ENCODE measurements at regions not wholly inside any gene's neighbourhood (a gene's known extent, or its start where the extent isn't known, plus 50 kb on each side); places are given as distances from the start of the nearest gene placed in this dataset.
A peak's percentile ranks its signal among the peaks of the same experiment; 100 is the strongest.

DNA sequence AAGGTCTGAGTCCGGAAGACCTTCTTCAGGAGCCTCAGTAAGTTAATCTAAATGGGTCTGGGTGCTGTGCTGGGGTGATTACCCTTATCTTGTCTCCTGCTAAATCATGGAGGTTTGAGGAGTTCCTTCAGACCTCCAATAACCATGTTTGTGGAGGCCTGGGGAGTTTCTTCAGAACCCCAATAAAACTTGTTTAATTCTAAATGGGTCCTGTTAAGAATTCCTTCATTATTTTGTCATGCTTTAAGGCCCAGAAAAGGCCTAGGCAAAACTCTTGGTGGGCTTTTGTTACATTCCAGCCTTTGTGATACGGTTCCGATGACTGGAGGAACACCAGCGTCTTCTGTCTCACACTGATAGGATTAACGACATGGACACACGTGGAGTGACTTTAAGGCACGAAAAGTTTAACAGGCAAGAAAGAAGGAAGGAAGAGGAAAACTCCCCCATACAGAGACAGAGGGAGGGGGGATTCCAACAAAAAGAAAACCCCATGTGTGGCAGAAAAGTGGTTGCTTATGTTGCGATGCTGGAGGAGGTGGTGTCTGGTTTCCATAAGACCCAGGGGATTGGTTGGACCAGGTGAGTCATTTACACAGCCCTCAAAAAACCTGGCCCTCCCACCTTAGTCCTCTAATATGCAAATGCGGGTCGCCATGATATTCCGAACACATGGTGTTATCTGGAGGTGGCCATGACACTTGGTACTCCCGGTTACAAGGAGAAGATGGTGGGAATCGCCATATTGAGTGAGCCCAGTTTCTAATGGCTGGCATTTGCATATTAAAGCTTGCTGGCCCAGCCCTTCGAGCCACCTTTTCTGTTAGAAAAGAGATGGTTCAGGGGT is 72.6 kb upstream of the MFGE8 start:
- Histone ChIP-seq H3K27me3 (ENCODE audit: control insufficient read depth, insufficient read depth) (no peaks in the 10 kb centered on the region), H3K4me3 (ENCODE audit: low read length) (no peak overlapping the region), H3K9me3 (ENCODE audit: control insufficient read depth, low read length) (no peaks in the 10 kb centered on the region), H3K27ac (ENCODE audit: low read length) (no peak overlapping the region), H3K4me1 (ENCODE audit: control insufficient read depth, insufficient read depth, low read length) (peaks cover 3% of the 10 kb centered on the region)
- WGBS, result 75% methylated on average over 14 of the region's 14 CpGs
- DNase-seq (no peak), ATAC-seq (no peak)
- intact Hi-C loops (cut with DNase I), result no loop called here

DNA sequence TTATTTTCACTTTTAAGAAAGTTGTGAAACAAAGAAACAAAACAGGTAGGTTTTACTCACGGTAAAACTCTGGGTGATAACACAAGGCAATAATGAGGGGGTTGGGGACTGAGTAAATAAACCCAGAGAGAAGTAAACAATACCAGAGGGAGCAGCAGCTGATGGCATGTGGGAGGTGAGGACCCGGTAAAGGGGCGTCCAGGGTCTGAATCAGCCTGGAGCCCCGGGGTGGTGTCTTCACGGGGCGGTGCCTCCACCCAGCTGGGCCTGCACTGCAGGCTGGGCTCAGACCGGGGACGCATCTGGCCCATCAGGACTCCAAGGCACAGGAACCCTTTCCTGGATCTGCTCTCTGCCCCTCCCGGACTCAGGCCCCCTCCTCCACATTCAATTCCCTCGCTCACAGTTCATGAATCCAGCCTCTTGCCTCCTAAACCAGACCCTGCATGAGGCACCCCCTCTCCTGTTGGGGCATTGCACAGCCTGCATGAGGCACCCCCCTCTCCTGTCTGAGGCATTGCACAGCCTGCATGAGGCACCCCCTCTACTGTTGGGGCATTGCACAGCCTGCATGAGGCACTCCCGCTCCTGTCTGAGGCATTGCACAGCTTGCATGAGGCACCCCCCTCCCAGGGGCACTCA is 73.9 kb upstream of the MFGE8 start:
- Histone ChIP-seq H3K27me3 (ENCODE audit: control insufficient read depth, insufficient read depth) (no peaks in the 10 kb centered on the region), H3K9me3 (ENCODE audit: control insufficient read depth, low read length) (no peaks in the 10 kb centered on the region), H3K4me3 (ENCODE audit: low read length) (no peak overlapping the region), H3K27ac (ENCODE audit: low read length) (no peak overlapping the region), H3K4me1 (ENCODE audit: control insufficient read depth, insufficient read depth, low read length) (peaks cover 3% of the 10 kb centered on the region)
- WGBS, result 75% methylated on average over 11 of the region's 11 CpGs
- DNase-seq (no peak), ATAC-seq (no peak)
- intact Hi-C loops (cut with DNase I), result no loop called here

- ATAC-seq, result no peak
- Histone ChIP-seq H3K27me3 (ENCODE audit: control insufficient read depth, insufficient read depth) (no peaks in the 10 kb centered on the region), H3K27ac (ENCODE audit: low read length) (no peak overlapping the region), H3K9me3 (ENCODE audit: control insufficient read depth, low read length) (no peaks in the 10 kb centered on the region), H3K4me3 (ENCODE audit: low read length) (no peak overlapping the region), H3K4me1 (ENCODE audit: control insufficient read depth, insufficient read depth, low read length) (peaks cover 3% of the 10 kb centered on the region)
- intact Hi-C loops (cut with DNase I), result no loop called here
- 66% methylated on average over 7 of the region's 7 CpGs for WGBS
- no peak for DNase-seq
Observed at GRCh38 chr15:88987591-88987933, 74.4 kb upstream of the MFGE8 start.

GRCh38 chr15:88987934-88988671 is 74.9 kb upstream of the MFGE8 start:
- intact Hi-C loops (cut with DNase I), result no loop called here
- H3K27ac ChIP-seq (ENCODE audit: low read length), result no peak overlapping the region
- no peak for ATAC-seq
- 44% methylated on average over 8 of the region's 8 CpGs for WGBS
- H3K4me3 ChIP-seq (ENCODE audit: low read length), result no peak overlapping the region
- H3K27me3 ChIP-seq (ENCODE audit: control insufficient read depth, insufficient read depth), result no peaks in the 10 kb centered on the region
- no peak for DNase-seq
- H3K4me1 ChIP-seq (ENCODE audit: control insufficient read depth, insufficient read depth, low read length), result no peaks in the 10 kb centered on the region
- H3K9me3 ChIP-seq (ENCODE audit: control insufficient read depth, low read length), result no peaks in the 10 kb centered on the region

DNA sequence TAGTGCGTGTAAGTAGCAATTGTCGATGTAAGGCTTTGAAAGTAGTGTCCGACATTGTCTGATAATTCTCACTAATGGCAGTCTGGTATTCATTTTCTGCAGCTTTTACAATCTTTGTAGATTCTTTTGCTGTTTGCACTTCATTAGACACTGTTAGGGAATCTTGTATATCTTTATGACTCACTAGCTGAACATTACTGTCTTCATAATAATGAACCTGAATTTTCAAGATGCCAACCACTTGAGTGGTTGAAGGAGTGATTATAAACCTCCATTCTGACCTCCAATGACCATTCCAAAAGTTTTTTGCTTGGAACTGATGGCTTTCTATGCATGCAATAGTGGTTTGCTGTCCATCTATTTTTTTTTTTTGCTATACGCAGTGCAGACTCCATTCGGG is 76.4 kb upstream of the MFGE8 start:
- H3K27ac ChIP-seq (ENCODE audit: low read length), result no peak overlapping the region
- intact Hi-C loops (cut with DNase I), result no loop called here
- no peaks in the 10 kb centered on the region for H3K27me3 ChIP-seq (ENCODE audit: control insufficient read depth, insufficient read depth)
- H3K4me1 ChIP-seq (ENCODE audit: control insufficient read depth, insufficient read depth, low read length), result no peaks in the 10 kb centered on the region
- DNase-seq (no peak), ATAC-seq (no peak)
- WGBS, result 76% methylated on average over 5 of the region's 5 CpGs
- no peak overlapping the region for H3K4me3 ChIP-seq (ENCODE audit: low read length)
- no peaks in the 10 kb centered on the region for H3K9me3 ChIP-seq (ENCODE audit: control insufficient read depth, low read length)

DNA sequence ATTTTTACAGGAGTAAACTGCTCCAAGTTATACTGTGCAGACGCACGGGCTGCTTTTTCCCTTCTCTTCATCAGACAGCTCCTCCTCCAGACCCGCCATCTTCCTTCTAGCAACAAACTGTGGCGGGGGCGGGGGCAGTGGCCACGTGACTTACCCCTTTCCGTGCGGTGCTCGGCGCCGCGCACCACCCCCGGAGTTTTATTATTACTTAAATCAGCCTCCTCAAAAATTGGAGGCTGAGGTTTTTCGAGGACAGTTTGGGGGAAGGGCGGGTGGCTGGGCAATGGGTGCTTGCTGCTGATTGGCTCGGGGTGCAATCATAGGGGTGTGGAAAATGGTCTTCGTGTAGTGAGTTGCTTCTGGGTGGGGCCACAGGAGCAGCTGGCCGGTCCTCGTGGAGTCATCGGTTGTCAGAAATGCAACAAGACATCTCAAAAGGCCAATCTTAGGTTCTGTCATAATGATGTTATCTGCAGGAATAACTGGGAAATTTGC is 77.1 kb upstream of the MFGE8 start:
- Histone ChIP-seq H3K4me3 (ENCODE audit: low read length) (no peak overlapping the region), H3K4me1 (ENCODE audit: control insufficient read depth, insufficient read depth, low read length) (no peaks in the 10 kb centered on the region), H3K27ac (ENCODE audit: low read length) (no peak overlapping the region), H3K9me3 (ENCODE audit: control insufficient read depth, low read length) (no peaks in the 10 kb centered on the region), H3K27me3 (ENCODE audit: control insufficient read depth, insufficient read depth) (no peaks in the 10 kb centered on the region)
- no peak for ATAC-seq
- 87% methylated on average over 20 of the region's 20 CpGs for WGBS
- DNase-seq, result peak in 1 of 3 donors; percentile 45
- intact Hi-C loops (cut with DNase I), result no loop called here

GRCh38 chr15:88992216-88992615 is 79.0 kb upstream of the MFGE8 start:
- intact Hi-C loops (cut with DNase I), result no loop called here
- H3K27ac ChIP-seq (ENCODE audit: low read length), result no peak overlapping the region
- no peak overlapping the region for H3K4me3 ChIP-seq (ENCODE audit: low read length)
- 82% methylated on average over 3 of the region's 3 CpGs for WGBS
- no peak for DNase-seq
- no peaks in the 10 kb centered on the region for H3K27me3 ChIP-seq (ENCODE audit: control insufficient read depth, insufficient read depth)
- H3K4me1 ChIP-seq (ENCODE audit: control insufficient read depth, insufficient read depth, low read length), result no peaks in the 10 kb centered on the region
- H3K9me3 ChIP-seq (ENCODE audit: control insufficient read depth, low read length), result no peaks in the 10 kb centered on the region
- ATAC-seq, result no peak

DNA sequence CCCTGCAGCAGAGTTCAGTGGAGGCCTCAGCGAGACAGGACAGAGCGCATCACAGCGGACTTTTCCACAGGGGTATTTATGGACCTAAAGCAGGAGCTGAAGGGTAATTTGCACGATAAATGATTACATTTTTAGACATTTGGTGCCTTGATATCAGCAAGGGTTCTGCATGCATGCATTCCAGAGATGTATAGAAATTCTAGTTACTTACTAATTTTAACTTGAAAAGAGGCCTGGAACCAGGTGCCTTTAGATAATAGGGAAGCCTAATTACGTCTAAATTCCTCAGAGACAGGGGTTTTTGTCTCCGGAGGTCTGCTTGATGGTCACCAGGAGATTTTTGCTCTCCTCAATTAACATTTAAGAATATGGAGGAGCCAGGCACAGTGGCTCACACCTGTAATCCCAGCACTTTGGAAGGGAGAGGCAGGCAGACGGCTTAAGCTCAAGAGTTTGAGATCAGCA is 79.8 kb upstream of the MFGE8 start:
- intact Hi-C loops (cut with DNase I), result no loop called here
- ATAC-seq, result no peak
- no peak for DNase-seq
- Histone ChIP-seq H3K27me3 (ENCODE audit: control insufficient read depth, insufficient read depth) (no peaks in the 10 kb centered on the region), H3K4me1 (ENCODE audit: control insufficient read depth, insufficient read depth, low read length) (no peaks in the 10 kb centered on the region), H3K27ac (ENCODE audit: low read length) (no peak overlapping the region), H3K9me3 (ENCODE audit: control insufficient read depth, low read length) (no peaks in the 10 kb centered on the region), H3K4me3 (ENCODE audit: low read length) (no peak overlapping the region)
- 80% methylated on average over 7 of the region's 7 CpGs for WGBS

DNA sequence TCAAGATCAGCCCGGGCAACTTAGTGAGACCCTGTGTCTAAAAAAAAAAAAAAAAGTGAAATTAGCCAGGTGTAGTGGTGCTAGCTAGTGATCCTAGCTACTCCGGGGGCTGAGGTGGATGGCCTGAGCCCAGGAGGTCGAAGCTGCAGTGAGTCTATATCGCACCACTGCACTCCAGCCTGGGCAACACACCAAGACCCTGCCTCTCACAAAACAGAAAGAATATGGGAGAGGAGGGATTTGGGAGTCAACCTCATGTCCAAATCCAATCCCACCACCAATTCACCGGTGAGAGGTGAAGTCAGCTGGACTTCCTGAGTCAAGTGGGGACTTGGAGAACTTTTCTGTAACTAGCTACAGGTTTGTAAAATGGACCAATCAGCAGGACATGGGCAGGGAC is 80.5 kb upstream of the MFGE8 start:
- intact Hi-C loops (cut with DNase I), result no loop called here
- ATAC-seq (no peak), DNase-seq (no peak)
- Histone ChIP-seq H3K27me3 (ENCODE audit: control insufficient read depth, insufficient read depth) (no peaks in the 10 kb centered on the region), H3K27ac (ENCODE audit: low read length) (no peak overlapping the region), H3K9me3 (ENCODE audit: control insufficient read depth, low read length) (no peaks in the 10 kb centered on the region), H3K4me1 (ENCODE audit: control insufficient read depth, insufficient read depth, low read length) (no peaks in the 10 kb centered on the region), H3K4me3 (ENCODE audit: low read length) (no peak overlapping the region)
- 88% methylated on average over 5 of the region's 5 CpGs for WGBS

- Histone ChIP-seq H3K9me3 (ENCODE audit: control insufficient read depth, low read length) (no peaks in the 10 kb centered on the region), H3K27ac (ENCODE audit: low read length) (no peak overlapping the region), H3K4me3 (ENCODE audit: low read length) (no peak overlapping the region), H3K27me3 (ENCODE audit: control insufficient read depth, insufficient read depth) (no peaks in the 10 kb centered on the region), H3K4me1 (ENCODE audit: control insufficient read depth, insufficient read depth, low read length) (no peaks in the 10 kb centered on the region)
- 84% methylated on average over 1 of the region's 1 CpG for WGBS
- DNase-seq (no peak), ATAC-seq (no peak)
- intact Hi-C loops (cut with DNase I), result no loop called here
Observed at GRCh38 chr15:88994286-88994685, 81.1 kb upstream of the MFGE8 start.

GRCh38 chr15:88995449-88995848 is 82.3 kb upstream of the MFGE8 start:
- DNase-seq, result no peak
- no peak overlapping the region for H3K4me3 ChIP-seq (ENCODE audit: low read length)
- intact Hi-C loops (cut with DNase I), result no loop called here
- no peak overlapping the region for H3K27ac ChIP-seq (ENCODE audit: low read length)
- WGBS, result 53% methylated on average over 3 of the region's 3 CpGs
- no peak for ATAC-seq
- H3K9me3 ChIP-seq (ENCODE audit: control insufficient read depth, low read length), result no peaks in the 10 kb centered on the region
- H3K4me1 ChIP-seq (ENCODE audit: control insufficient read depth, insufficient read depth, low read length), result no peaks in the 10 kb centered on the region
- H3K27me3 ChIP-seq (ENCODE audit: control insufficient read depth, insufficient read depth), result no peaks in the 10 kb centered on the region
